DND-41 (cell line): ENCODE measurements at regions not wholly inside any gene's neighbourhood (a gene's known extent, or its start where the extent isn't known, plus 50 kb on each side); places are given as distances from the start of the nearest gene placed in this dataset.

Source experiments
- ATAC-seq: fragments of 200-7000 bp; cut with Tn5 transposase; 3 replicates; pipeline ENCODE4 v1.9.1; 2021; ENCODE audit warnings: low read depth; ENCODE audit not compliant: insufficient read depth
- DNase-seq: peaks from one replicate; pipeline ENCODE4 v3.0.0-alpha.2; 2020
- H2AFZ ChIP-seq: 2 replicates; pipeline ENCODE4 v1.6.0; 2012; ENCODE audit warnings: low read depth, low read length
- H3K27ac ChIP-seq: 2 replicates; pipeline ENCODE4 v1.5.1; 2012; ENCODE audit warnings: low read length, inconsistent platforms
- H3K27me3 ChIP-seq: fragments of 200-600 bp; sonication (generic); 2 replicates; pipeline ENCODE4 v1.6.0; 2012; ENCODE audit warnings: low read length, mild to moderate bottlenecking, inconsistent platforms; ENCODE audit not compliant: insufficient read depth, poor library complexity
- H3K36me3 ChIP-seq: 2 replicates; pipeline ENCODE4 v1.5.1; 2012; ENCODE audit warnings: low read length, inconsistent platforms; ENCODE audit not compliant: insufficient read depth
- H3K4me1 ChIP-seq: 2 replicates; pipeline ENCODE4 v1.5.1; 2012; ENCODE audit warnings: mild to moderate bottlenecking, low read length; ENCODE audit not compliant: insufficient read depth
- H3K4me2 ChIP-seq: 2 replicates; pipeline ENCODE4 v1.6.0; 2012; ENCODE audit warnings: mild to moderate bottlenecking, moderate library complexity, low read length, inconsistent platforms; ENCODE audit not compliant: insufficient read depth
- H3K4me3 ChIP-seq, 2 experiments: fragments of 200-600 bp in 1 of 2; shearing (Covaris generic) in 1 of 2; 2 replicates each; pipeline ENCODE4 v1.5.1; 2012 to 2016; ENCODE audit warnings: inconsistent platforms in 2 of 2, low read length in 2 of 2, mild to moderate bottlenecking in 2 of 2, low read depth in 1 of 2, moderate library complexity in 1 of 2
- H3K79me2 ChIP-seq: 2 replicates; pipeline ENCODE4 v1.6.0; 2012; ENCODE audit warnings: low read length, inconsistent platforms; ENCODE audit not compliant: insufficient read depth
- H3K9ac ChIP-seq: 2 replicates; pipeline ENCODE4 v1.6.0; 2012; ENCODE audit warnings: low read depth, mild to moderate bottlenecking, inconsistent platforms, low read length, moderate library complexity
- H3K9me3 ChIP-seq: 2 replicates; pipeline ENCODE4 v1.5.1; 2012; ENCODE audit warnings: low read length, moderate library complexity, mild to moderate bottlenecking, inconsistent platforms; ENCODE audit not compliant: insufficient read depth, severe bottlenecking
- H4K20me1 ChIP-seq: 2 replicates; pipeline ENCODE4 v1.6.0; 2012; ENCODE audit warnings: low read length; ENCODE audit not compliant: insufficient read depth
- CTCF ChIP-seq: IDR thresholded peaks from 2 replicates; pipeline ENCODE4 v1.5.1; 2012; ENCODE audit warnings: borderline replicate concordance, low read length, moderate library complexity, mild to moderate bottlenecking; ENCODE audit not compliant: poor library complexity, severe bottlenecking; ENCODE audit errors: extremely low read depth
- EZH2 ChIP-seq: IDR thresholded peaks from 3 replicates; pipeline ENCODE4 v1.6.1; 2012; ENCODE audit warnings: borderline replicate concordance, low read depth, mild to moderate bottlenecking, moderate library complexity, low read length, inconsistent platforms; ENCODE audit not compliant: severe bottlenecking

GRCh38 chr9:28318515-28318914, 745.2 kb upstream of the C9orf72 start:
- H3K36me3 ChIP-seq: no peaks in the 10 kb centered on the region
- DNase-seq: no peak
- H3K27ac ChIP-seq: no peak overlapping the region
- no peaks in the 10 kb centered on the region for H3K9me3 ChIP-seq
- no peaks in the 10 kb centered on the region for H3K27me3 ChIP-seq
- H3K9ac ChIP-seq: no peak overlapping the region
- no peaks in the 10 kb centered on the region for H3K79me2 ChIP-seq
- TF ChIP-seq EZH2 (no peak), CTCF (no peak)
- H3K4me3 ChIP-seq: no peak overlapping the region
- no peak overlapping the region for H2AFZ ChIP-seq
- no peaks in the 10 kb centered on the region for H3K4me1 ChIP-seq
- H3K4me2 ChIP-seq: no peak overlapping the region
- no peak for ATAC-seq
- no peaks in the 10 kb centered on the region for H4K20me1 ChIP-seq

- Histone ChIP-seq H3K36me3 (no peaks in the 10 kb centered on the region), H3K79me2 (no peaks in the 10 kb centered on the region), H3K27me3 (no peaks in the 10 kb centered on the region), H4K20me1 (no peaks in the 10 kb centered on the region), H3K9ac (no peak overlapping the region), H3K4me3 (no peak overlapping the region), H3K27ac (no peak overlapping the region), H3K4me2 (no peak overlapping the region), H2AFZ (no peak overlapping the region), H3K9me3 (no peaks in the 10 kb centered on the region), H3K4me1 (no peaks in the 10 kb centered on the region)
- DNase-seq (no peak), ATAC-seq (no peak)
- TF ChIP-seq CTCF (no peak), EZH2 (no peak)
Measured at GRCh38 chr9:28319981-28320380, 746.7 kb upstream of the C9orf72 start.

GRCh38 chr9:28320616-28321015, 747.3 kb upstream of the C9orf72 start:
- H3K4me1 ChIP-seq: no peaks in the 10 kb centered on the region
- DNase-seq (no peak), ATAC-seq (no peak)
- no peak overlapping the region for H3K27ac ChIP-seq
- no peaks in the 10 kb centered on the region for H3K9me3 ChIP-seq
- H3K27me3 ChIP-seq: no peaks in the 10 kb centered on the region
- H2AFZ ChIP-seq: no peak overlapping the region
- no peak for TF ChIP-seq EZH2
- TF ChIP-seq CTCF: no peak
- H3K4me2 ChIP-seq: no peak overlapping the region
- H3K4me3 ChIP-seq: no peak overlapping the region
- no peaks in the 10 kb centered on the region for H3K36me3 ChIP-seq
- no peaks in the 10 kb centered on the region for H4K20me1 ChIP-seq
- H3K79me2 ChIP-seq: no peaks in the 10 kb centered on the region
- no peak overlapping the region for H3K9ac ChIP-seq

GRCh38 chr9:28329323-28329722, 756.0 kb upstream of the C9orf72 start:
- Histone ChIP-seq H4K20me1 (no peaks in the 10 kb centered on the region), H3K27me3 (no peaks in the 10 kb centered on the region), H3K79me2 (no peaks in the 10 kb centered on the region), H3K4me1 (no peaks in the 10 kb centered on the region), H2AFZ (no peak overlapping the region), H3K36me3 (no peaks in the 10 kb centered on the region), H3K9ac (no peak overlapping the region), H3K4me2 (no peak overlapping the region), H3K27ac (no peak overlapping the region), H3K4me3 (no peak overlapping the region), H3K9me3 (no peaks in the 10 kb centered on the region)
- no peak for ATAC-seq
- TF ChIP-seq CTCF (no peak), EZH2 (no peak)
- no peak for DNase-seq
